ENCODE measurements at regions not wholly inside any gene's neighbourhood (a gene's known extent, or its start where the extent isn't known, plus 50 kb on each side); places are given as distances from the start of the nearest gene placed in this dataset.

- FAIRE-seq (no peak), DNase-seq (ENCODE audit: extremely low read depth in 1 of 4, low spot score in 3 of 4) (no peak), ATAC-seq (no peak)
- WGBS (ENCODE audit: insufficient coverage, low coverage, missing lambda C conversion rate), result 0% methylated on average over 1 of the region's 3 CpGs
- H3K9ac ChIP-seq (ENCODE audit: insufficient read depth in 1 of 2, low read depth in 2 of 2, low read length in 2 of 2), result no peak overlapping the region
- no peaks in the 10 kb centered on the region for H3K9me1 ChIP-seq (ENCODE audit: control insufficient read depth, insufficient read depth, low read length)
- CTCF ChIA-PET (ENCODE audit: low intra/inter-chr PET ratio), result no interaction called here
- H3K36me3 ChIP-seq (ENCODE audit: control insufficient read depth, insufficient read depth, low read length), result no peaks in the 10 kb centered on the region
- H3K4me1 ChIP-seq (replicated peaks in 1 of 2; ENCODE audit: control insufficient read depth in 2 of 2, insufficient read depth in 2 of 2, low read length in 2 of 2), result peaks cover 0 to 7% of the 10 kb centered on the region in 2 experiments; a peak in 2 of 5 replicates
- H3K4me3 ChIP-seq, result no peak overlapping the region
- POLR2A ChIA-PET, result no interaction called here
- no peak overlapping the region for H3K27ac ChIP-seq (ENCODE audit: extremely low read depth, low read depth, low read length)
- no peaks in the 10 kb centered on the region; the same call in 1 of the 2 replicates for H4K20me1 ChIP-seq (replicated peaks; ENCODE audit: control insufficient read depth, insufficient read depth, low read length)
- no TSS peak for BruUV-seq (replicated peaks)
- intact Hi-C loops (cut with micrococcal nuclease) (no loop called here), in situ Hi-C loops (cut with MboI) (no loop called here)
- TF ChIP-seq POU5F1 (IDR thresholded peaks at IDR 0.05; ENCODE audit: borderline replicate concordance, low read depth, low read length, partially characterized antibody) (no peak), SNRNP70 (optimal IDR thresholded peaks at IDR 0.05; ENCODE audit: low read depth, low read length) (no peak), HMBOX1 (IDR thresholded peaks at IDR 0.05) (no peak), KHSRP (IDR thresholded peaks at IDR 0.05) (no peak), E2F8 (IDR thresholded peaks at IDR 0.05; ENCODE audit: low read depth, partially characterized antibody) (no peak), MBD2 (IDR thresholded peaks at IDR 0.05; ENCODE audit: borderline replicate concordance, low read depth) (no peak), ETV5 (CRISPR knock-in tag; IDR thresholded peaks at IDR 0.05; ENCODE audit: low read depth) (no peak)
- H3K4me2 ChIP-seq (ENCODE audit: insufficient read depth, low read length), result no peak overlapping the region
- H3K9me3 ChIP-seq (replicated peaks; ENCODE audit: control insufficient read depth, insufficient read depth, low read depth, low read length), result no peaks in the 10 kb centered on the region
- H3K27me3 ChIP-seq (ENCODE audit: control insufficient read depth in 2 of 2, insufficient read depth in 2 of 2, low read length in 2 of 2), result no peaks in the 10 kb centered on the region
- H2AFZ ChIP-seq (ENCODE audit: low read depth, low read length), result no peak overlapping the region
- no peaks in the 10 kb centered on the region for H3K79me2 ChIP-seq (ENCODE audit: control insufficient read depth, insufficient read depth, low read length)
Observed at GRCh38 chr20:24744747-24745146, 204.3 kb upstream of the CST7 start.
